Mammary epithelial cell (primary cell): ENCODE measurements at regions not wholly inside any gene's neighbourhood (a gene's known extent, or its start where the extent isn't known, plus 50 kb on each side); places are given as distances from the start of the nearest gene placed in this dataset.

ENCODE experiments used
- EZH2 ChIP-seq: IDR thresholded peaks from 2 replicates; pipeline ENCODE4 v1.6.1; 2012; ENCODE audit warnings: low read length, inconsistent platforms, borderline replicate concordance
- TF ChIP-seq, protein P1 (sequence below), 2 donors: IDR thresholded peaks in 1 of 2; conservative IDR thresholded peaks in 1 of 2; 2 replicates each; pipeline ENCODE4 v1.5.1; 2011 to 2012; ENCODE audit warnings: inconsistent platforms in 2 of 2, low read length in 2 of 2, mild to moderate bottlenecking in 2 of 2, control low read depth in 1 of 2, low read depth in 1 of 2; ENCODE audit not compliant: insufficient read depth in 1 of 2; ENCODE audit errors: extremely low read depth in 1 of 2

DNA sequence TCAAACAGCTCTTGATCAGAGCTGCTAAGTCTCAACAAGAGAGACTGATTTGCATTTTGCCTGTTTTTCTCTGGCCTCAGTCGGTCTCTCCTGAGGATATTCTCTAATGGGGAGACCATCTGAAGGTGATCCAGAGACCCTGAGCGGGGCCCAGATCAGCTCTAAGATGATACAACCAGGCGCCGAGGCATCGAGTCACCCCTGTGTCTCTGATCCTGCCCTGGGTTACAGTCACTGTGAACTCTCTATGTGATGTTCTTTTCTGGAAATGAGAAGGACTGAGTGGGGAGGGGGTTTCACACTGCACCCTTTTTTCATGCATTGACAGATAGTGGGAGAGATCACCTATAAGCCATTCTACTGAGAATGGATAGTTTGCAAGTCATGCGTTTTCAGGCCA lies 247.6 kb upstream of the PWP1 start:
- TF ChIP-seq EZH2, result no peak
- TF ChIP-seq, protein P1, sequence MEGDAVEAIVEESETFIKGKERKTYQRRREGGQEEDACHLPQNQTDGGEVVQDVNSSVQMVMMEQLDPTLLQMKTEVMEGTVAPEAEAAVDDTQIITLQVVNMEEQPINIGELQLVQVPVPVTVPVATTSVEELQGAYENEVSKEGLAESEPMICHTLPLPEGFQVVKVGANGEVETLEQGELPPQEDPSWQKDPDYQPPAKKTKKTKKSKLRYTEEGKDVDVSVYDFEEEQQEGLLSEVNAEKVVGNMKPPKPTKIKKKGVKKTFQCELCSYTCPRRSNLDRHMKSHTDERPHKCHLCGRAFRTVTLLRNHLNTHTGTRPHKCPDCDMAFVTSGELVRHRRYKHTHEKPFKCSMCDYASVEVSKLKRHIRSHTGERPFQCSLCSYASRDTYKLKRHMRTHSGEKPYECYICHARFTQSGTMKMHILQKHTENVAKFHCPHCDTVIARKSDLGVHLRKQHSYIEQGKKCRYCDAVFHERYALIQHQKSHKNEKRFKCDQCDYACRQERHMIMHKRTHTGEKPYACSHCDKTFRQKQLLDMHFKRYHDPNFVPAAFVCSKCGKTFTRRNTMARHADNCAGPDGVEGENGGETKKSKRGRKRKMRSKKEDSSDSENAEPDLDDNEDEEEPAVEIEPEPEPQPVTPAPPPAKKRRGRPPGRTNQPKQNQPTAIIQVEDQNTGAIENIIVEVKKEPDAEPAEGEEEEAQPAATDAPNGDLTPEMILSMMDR (conservative IDR thresholded peaks at IDR 0.05 in 1 of 2, IDR thresholded peaks at IDR 0.05 in 1 of 2; ENCODE audit: extremely low read depth in 1 of 2, insufficient read depth in 1 of 2, low read depth in 1 of 2, low read length in 2 of 2), result no peak
